Choroid plexus epithelial cell (primary cell): ENCODE measurements at regions not wholly inside any gene's neighbourhood (a gene's known extent, or its start where the extent isn't known, plus 50 kb on each side); places are given as distances from the start of the nearest gene placed in this dataset.

Experiments
- DNase-seq: peaks from one replicate; pipeline ENCODE4 v3.0.0-alpha.2; 2010; ENCODE audit warnings: low read depth
- H3K4me3 ChIP-seq: 2 replicates; pipeline ENCODE4 v1.5.1; 2011; ENCODE audit warnings: low read depth, mild to moderate bottlenecking, control low read depth, low read length, moderate library complexity
- TF ChIP-seq, protein P1 (sequence below): conservative IDR thresholded peaks from 2 replicates; pipeline ENCODE4 v1.5.1; 2011; ENCODE audit warnings: low read depth, mild to moderate bottlenecking, control low read depth, inconsistent platforms, low read length, moderate library complexity

DNA sequence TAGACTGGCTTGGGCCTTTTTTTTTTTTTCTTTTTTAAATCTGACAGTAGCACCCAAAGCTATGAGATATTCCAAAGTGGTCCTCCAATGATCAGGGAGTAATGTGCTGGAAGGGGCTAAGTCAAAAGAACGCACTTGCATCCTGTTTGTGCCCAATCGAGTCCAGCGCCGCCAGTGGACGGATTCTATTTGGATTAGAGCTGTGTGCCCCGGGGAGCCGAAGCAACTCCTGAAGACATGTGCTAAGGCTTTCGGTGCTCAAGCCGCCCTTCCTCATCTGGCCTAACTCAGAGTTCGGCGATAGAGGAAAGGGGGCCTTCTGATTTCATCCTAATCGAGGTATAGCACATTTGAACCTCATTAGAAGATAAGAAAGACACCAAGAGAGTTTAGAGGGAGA lies 147.8 kb upstream of the NECTIN1 start:
- TF ChIP-seq, protein P1, sequence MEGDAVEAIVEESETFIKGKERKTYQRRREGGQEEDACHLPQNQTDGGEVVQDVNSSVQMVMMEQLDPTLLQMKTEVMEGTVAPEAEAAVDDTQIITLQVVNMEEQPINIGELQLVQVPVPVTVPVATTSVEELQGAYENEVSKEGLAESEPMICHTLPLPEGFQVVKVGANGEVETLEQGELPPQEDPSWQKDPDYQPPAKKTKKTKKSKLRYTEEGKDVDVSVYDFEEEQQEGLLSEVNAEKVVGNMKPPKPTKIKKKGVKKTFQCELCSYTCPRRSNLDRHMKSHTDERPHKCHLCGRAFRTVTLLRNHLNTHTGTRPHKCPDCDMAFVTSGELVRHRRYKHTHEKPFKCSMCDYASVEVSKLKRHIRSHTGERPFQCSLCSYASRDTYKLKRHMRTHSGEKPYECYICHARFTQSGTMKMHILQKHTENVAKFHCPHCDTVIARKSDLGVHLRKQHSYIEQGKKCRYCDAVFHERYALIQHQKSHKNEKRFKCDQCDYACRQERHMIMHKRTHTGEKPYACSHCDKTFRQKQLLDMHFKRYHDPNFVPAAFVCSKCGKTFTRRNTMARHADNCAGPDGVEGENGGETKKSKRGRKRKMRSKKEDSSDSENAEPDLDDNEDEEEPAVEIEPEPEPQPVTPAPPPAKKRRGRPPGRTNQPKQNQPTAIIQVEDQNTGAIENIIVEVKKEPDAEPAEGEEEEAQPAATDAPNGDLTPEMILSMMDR: no peak
- no peak for DNase-seq
- no peak overlapping the region for H3K4me3 ChIP-seq

DNA sequence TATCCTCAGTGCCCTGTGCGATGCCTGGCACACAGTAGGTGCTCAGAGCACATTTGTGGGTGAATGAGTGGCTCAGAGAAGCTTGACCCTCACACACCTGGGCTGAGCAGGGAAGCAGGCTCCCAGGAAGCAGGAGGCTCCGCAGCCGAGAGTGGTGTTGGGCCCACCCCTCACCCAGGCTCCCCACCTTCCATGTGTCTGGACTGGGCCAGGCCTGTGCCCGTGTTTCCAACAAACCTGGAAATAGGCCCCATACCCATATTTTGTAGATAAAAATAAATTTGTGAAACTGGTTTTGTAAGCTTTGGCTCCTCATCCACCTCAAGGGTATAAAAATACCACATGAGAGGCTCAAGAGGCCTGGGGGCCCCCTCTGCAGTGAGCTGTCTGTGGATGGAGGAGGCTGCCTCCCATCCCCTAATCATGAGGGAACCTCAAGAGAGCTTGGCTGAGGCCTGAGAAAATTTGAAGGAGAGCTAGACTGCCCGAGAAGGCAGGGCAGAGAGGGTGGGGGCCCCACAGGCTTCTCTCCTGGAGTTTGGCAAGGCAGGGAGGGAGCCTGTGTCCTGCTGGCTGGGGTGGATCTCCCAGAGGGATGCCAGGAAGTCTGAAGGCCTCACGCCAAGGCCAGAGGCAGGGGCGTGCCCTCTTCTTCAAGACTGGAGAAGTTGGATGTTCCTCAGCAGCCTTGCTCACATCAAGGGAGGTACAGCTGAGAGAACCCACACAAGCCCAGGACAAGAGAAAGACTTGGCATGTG lies 147.0 kb upstream of the NECTIN1 start:
- H3K4me3 ChIP-seq: no peak overlapping the region
- TF ChIP-seq, protein P1: no peak
- no peak for DNase-seq

DNA sequence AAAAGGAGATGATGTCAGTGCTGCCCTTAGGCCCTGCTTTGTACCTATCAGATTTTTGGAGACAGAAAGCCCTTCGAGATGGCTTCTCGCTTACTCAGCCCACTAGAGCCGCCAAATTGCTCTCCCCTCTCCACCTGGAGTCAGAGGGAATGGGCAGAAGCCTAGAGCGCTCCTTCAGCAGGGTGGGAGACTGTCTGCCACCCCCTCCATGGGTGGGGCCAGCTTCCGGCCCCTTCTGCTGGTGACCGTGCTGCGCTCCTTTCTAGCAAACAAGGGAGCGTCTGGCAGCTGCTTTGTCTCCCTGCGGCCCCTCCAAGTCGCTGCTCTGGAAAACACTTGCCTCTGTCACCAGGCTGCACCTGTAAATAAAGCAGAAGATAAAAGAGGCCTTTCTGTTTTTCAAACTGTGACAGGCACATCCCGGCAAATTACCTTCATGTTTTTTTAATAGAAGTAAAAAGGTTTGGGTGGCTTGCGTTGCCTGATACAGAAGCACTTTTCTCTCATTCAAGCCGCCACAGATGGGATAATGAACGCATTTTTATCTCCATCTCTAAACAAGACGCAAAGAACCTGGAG lies 145.7 kb upstream of the NECTIN1 start:
- H3K4me3 ChIP-seq: no peak overlapping the region
- TF ChIP-seq, protein P1: no peak
- DNase-seq: no peak

DNA sequence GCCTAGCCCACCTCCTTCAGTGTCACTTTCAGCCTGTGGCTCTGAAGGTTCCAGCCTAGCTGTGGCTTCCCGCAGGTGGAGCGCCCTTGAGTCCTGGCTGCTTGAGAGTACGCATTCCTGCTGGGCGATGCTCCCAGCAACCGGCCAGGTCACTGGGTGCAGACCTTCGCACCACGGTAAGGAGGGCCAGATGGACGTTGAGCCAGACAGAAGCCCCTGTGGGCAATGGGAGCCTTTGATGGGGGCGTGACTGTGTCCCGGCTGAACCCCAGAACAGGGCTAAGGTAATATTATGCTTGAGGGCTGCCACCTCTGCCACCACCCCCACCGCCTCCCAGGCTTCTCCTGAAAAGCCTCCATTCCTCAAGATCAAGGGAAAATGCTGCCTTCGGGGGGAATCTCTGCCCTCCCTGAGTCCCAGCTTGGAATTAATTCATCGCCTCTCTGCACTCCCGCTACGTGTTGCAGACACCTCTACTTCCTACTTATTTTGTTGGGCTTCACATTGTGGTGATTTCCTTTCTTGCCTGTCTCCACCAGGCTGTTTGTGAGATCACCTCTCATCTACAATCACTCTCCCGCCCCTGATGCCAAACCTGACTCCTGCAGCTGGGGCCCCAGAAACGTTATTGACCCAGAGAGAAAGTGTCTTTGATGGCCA lies 144.9 kb upstream of the NECTIN1 start:
- TF ChIP-seq, protein P1: no peak
- no peak for DNase-seq
- H3K4me3 ChIP-seq: no peak overlapping the region

DNA sequence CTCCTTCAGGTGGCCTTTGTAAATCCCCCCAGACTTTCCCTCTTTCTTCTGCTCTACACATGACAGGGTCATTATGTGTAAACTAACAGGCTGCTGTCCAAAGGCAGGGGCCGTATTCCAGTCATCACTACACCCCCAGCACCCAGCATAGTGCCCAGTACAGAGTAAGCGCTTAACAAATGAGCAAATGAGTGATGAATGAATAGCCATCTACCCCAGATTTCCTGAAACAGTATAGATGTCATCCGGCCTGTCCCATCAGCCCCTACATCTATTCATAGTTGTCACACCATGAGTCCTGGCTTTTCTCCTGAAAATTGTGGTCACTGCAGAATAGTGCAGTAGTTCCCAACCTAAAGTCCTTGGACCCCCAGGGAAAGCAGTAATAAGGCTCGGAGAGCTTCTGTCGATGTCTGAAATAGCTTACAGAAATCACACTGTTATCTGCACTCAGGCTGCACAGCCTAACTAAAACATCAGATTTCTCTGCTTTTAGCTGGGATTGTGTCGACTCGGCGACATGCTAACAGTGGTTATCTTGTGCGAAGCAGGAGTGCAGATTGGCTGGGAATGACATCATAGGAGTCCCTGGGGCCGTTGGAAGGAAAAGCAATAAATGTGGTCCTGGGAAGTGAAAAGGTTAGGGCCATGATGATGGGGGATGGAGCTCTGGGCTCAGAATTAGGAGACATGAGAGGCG lies 143.8 kb upstream of the NECTIN1 start:
- TF ChIP-seq, protein P1: no peak
- no peak overlapping the region for H3K4me3 ChIP-seq
- no peak for DNase-seq

DNA sequence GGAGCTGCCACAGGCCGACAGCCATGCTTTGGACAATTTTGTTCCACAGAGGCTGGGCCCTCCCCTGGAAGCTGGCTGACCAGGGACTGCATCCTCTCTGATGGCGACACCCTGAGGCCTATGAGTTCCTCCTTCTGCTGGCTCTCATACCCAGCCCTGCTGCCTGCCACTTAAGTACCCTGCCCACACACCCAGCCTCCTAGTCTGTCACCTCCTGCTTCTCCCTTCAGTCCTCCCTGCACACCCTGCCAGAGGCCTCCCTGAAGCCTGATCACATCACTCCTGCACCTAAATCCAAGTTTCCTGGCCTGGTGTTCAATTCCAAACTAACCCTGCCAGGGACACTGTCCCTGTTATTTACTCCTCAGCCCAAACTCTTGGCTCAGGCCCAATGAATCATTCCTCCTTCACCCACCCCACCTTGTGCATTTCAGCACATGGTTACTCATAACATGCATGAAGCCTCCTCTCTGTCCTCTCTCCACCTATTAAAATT lies 136.7 kb upstream of the NECTIN1 start:
- TF ChIP-seq, protein P1: no peak
- no peak for DNase-seq
- no peak overlapping the region for H3K4me3 ChIP-seq
